Stimulated activated CD4-positive, alpha-beta T cell treated with anti-CD3 and anti-CD28 coated beads, Interleukin-2, amount 100 ng/mL, for 4 hours (primary cell): ENCODE measurements at regions not wholly inside any gene's neighbourhood (a gene's known extent, or its start where the extent isn't known, plus 50 kb on each side); places are given as distances from the start of the nearest gene placed in this dataset.
"Not testable (repeated sequence)": the region's sequence is repeated elsewhere in the genome, so short reads cannot be mapped to it uniquely, and the experiment has no call there.

Experiments
- DNase-seq: peaks from one replicate; pipeline ENCODE4 v3.0.0-alpha.2; 2020; ENCODE audit warnings: low read depth

- DNase-seq = no peak
Observed at GRCh38 chrX:40373025-40373424, 207.7 kb upstream of the ATP6AP2 start.

GRCh38 chrX:40371376-40371775 is 209.4 kb upstream of the ATP6AP2 start:
- no peak for DNase-seq

GRCh38 chrX:40368611-40369061 is 212.1 kb upstream of the ATP6AP2 start:
- no peak for DNase-seq

GRCh38 chrX:40366661-40367060 is 214.1 kb upstream of the ATP6AP2 start:
- no peak for DNase-seq

- DNase-seq = not testable (repeated sequence)
Observed at GRCh38 chrX:40362291-40362690, 218.5 kb upstream of the ATP6AP2 start.

GRCh38 chrX:40360557-40360956 is 220.2 kb upstream of the ATP6AP2 start:
- no peak for DNase-seq

- DNase-seq = no peak
Observed at GRCh38 chrX:40359593-40359992, 221.2 kb upstream of the ATP6AP2 start.

GRCh38 chrX:40358994-40359393 is 221.8 kb upstream of the ATP6AP2 start:
- no peak for DNase-seq

GRCh38 chrX:40349251-40349650 is 231.5 kb upstream of the ATP6AP2 start:
- no peak for DNase-seq

- no peak for DNase-seq
Observed at GRCh38 chrX:40346379-40346778, 234.4 kb upstream of the ATP6AP2 start.

- no peak for DNase-seq
Observed at GRCh38 chrX:40343319-40343718, 237.5 kb upstream of the ATP6AP2 start.

GRCh38 chrX:40340116-40340515 is 240.7 kb upstream of the ATP6AP2 start:
- no peak for DNase-seq

- DNase-seq = no peak
Observed at GRCh38 chrX:40333344-40333743, 235.6 kb upstream of the BCOR start.

GRCh38 chrX:40331762-40332161 is 234.0 kb upstream of the BCOR start:
- no peak for DNase-seq

- DNase-seq = no peak
Observed at GRCh38 chrX:40331353-40331752, 233.6 kb upstream of the BCOR start.

- no peak for DNase-seq
Observed at GRCh38 chrX:40329616-40330015, 231.9 kb upstream of the BCOR start.

GRCh38 chrX:40327085-40327484 is 229.3 kb upstream of the BCOR start:
- DNase-seq = no peak

- no peak for DNase-seq
Observed at GRCh38 chrX:40326186-40326965, 228.6 kb upstream of the BCOR start.

- DNase-seq = no peak
Observed at GRCh38 chrX:40325161-40325560, 227.4 kb upstream of the BCOR start.

GRCh38 chrX:40323977-40324376 is 226.2 kb upstream of the BCOR start:
- DNase-seq = no peak

GRCh38 chrX:40320819-40321218 is 223.1 kb upstream of the BCOR start:
- DNase-seq = no peak

- DNase-seq = no peak
Observed at GRCh38 chrX:40318801-40319200, 221.0 kb upstream of the BCOR start.

- DNase-seq = no peak
Observed at GRCh38 chrX:40318076-40318475, 220.3 kb upstream of the BCOR start.

- DNase-seq = no peak
Observed at GRCh38 chrX:40316502-40316901, 218.7 kb upstream of the BCOR start.
